NCI-H1092 (cell line): ENCODE measurements at regions not wholly inside any gene's neighbourhood (a gene's known extent, or its start where the extent isn't known, plus 50 kb on each side); places are given as distances from the start of the nearest gene placed in this dataset.

Experiments used
- DNase-seq: peaks from one replicate; lab custom pipeline; 2025; lab: John Stamatoyannopoulos, UW

DNA sequence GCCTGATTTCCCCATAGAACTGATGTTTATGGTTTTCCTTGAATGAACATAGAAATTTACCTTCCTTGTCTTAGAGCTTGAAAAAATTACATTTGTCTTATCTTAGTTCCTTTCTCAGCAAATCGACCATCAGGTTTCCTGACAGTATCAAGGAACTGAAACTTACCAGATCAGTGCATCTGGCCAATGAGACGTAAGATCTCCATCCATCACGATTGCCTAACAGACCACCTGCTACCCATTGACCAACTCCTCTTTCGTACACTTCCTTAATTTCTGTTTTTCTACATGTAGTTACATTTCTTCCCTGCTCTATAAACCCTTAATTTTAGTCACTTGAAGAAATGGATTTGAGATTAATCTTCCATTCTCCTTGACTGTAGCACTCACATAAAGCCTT, 57.4 kb upstream of the TMPRSS15 start:
- no peak for DNase-seq

- no peak for DNase-seq
These were observed 58.2 kb upstream of the TMPRSS15 start for GRCh38 chr21:18461743-18462142.

DNA sequence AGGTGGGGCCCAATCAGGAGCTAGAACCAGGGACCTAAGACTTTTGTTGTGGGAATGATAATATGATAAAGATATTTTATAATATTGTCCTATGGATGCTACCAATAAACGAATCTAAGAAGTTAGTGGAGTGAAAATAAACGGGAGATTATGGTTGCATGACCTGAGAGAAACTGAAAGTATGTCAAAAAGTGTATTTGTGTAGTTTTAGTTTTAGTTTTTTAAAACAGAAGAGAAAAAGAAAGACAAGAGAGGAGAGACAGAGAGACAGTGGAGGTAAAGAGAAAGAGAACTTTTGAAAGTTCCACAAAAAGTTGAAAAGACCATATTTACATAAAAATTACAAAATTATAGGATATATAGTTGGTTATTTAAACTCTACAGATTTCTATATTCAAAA, 64.1 kb upstream of the TMPRSS15 start:
- no peak for DNase-seq

GRCh38 chr21:18468790-18469189, 65.2 kb upstream of the TMPRSS15 start:
- DNase-seq: peak; percentile 4

DNA sequence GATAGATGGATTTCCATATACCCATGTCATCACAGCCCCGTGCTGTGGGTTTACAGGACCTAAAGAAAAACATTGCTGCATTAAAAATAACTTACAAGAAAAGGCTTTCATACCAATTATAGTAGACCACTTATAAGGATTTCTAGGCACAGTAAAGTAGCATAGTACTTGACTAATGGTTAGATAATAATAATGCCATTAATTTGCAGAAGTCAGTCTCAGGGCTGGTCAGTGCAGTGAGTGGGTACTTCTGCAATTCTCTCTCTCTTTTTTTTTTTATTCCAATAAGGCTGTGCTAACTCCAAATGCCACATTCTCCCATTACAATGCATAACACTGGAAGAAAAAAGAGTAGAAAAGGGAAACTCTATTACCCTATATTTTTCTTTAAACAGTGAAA, 73.1 kb upstream of the TMPRSS15 start:
- no peak for DNase-seq

- DNase-seq: no peak
These were observed 73.5 kb upstream of the TMPRSS15 start for GRCh38 chr21:18477043-18477442.

- no peak for DNase-seq
These were observed 74.9 kb upstream of the TMPRSS15 start for GRCh38 chr21:18478513-18478912.

GRCh38 chr21:18488252-18488651, 84.7 kb upstream of the TMPRSS15 start:
- DNase-seq: no peak

- no peak for DNase-seq
These were observed 89.8 kb upstream of the TMPRSS15 start for GRCh38 chr21:18493422-18493821.

DNA sequence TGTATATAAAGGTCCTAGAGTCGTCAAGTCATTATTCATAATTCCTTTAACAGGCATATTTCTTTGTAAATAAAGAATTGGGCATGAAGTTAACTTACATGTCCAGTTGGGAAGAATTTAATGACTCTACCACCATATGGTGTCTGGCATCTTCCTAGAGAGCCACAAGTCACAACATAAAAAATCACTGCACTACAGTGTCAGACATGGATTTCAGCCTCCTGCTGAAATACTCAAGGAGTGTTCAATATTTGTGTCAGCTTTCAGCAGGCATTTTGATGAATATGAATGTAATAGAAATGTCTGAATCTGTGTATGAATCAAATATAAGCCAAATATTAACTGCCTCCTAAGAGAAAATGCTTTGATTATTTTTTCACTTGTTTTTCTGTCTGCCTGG, 91.9 kb upstream of the TMPRSS15 start:
- DNase-seq: no peak

- no peak for DNase-seq
These were observed 94.8 kb upstream of the TMPRSS15 start for GRCh38 chr21:18498431-18498830.

DNA sequence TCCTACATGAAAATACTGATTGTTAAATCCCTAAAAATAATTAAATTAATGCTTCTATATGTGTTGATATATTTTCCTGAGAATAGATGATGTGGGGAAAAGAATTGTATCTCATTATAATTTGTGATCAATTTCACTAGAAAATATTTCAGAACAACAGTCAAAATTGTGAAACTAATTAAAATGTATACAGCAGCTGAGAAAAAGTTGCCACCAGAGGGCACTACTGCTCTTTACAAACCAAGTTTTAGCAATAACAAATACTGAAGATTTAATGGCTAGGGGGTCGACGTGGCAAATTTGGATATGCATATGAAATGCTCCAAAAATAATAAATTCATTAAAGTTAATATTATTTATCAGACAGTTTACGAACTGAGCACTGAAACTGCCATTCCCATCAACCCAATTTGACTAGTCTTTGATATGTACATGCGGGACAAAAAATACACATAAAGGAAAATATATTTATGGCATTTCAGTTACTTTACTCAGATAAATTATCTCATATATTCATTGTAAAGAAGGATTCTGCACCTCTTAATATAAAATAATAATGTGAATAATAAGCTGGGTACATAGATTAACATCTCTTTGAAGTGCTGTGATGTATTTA, 96.3 kb upstream of the TMPRSS15 start:
- peak; percentile 42 for DNase-seq

DNA sequence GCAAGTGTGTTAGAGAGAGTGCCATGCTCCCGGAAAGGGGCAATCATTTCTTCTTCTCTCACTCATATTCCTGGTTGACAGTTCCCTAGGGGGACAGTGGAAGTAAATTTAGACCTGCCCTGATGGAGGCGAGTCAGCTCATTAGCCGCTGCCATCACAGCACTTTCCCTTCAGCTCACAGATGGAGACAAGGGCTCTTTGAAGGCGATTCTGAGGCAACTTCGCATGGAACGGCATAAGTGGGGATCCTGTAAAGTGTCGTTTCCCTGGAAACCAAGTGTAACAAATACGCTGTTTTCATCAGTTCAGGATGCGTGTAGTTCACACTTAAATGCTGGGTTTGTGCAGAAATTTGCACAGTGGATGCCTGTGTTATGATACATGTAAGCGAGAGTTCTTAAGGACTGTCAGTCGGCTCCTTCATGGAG, 114.5 kb upstream of the TMPRSS15 start:
- DNase-seq: no peak

GRCh38 chr21:18521204-18521603, 117.6 kb upstream of the TMPRSS15 start:
- DNase-seq: no peak

DNA sequence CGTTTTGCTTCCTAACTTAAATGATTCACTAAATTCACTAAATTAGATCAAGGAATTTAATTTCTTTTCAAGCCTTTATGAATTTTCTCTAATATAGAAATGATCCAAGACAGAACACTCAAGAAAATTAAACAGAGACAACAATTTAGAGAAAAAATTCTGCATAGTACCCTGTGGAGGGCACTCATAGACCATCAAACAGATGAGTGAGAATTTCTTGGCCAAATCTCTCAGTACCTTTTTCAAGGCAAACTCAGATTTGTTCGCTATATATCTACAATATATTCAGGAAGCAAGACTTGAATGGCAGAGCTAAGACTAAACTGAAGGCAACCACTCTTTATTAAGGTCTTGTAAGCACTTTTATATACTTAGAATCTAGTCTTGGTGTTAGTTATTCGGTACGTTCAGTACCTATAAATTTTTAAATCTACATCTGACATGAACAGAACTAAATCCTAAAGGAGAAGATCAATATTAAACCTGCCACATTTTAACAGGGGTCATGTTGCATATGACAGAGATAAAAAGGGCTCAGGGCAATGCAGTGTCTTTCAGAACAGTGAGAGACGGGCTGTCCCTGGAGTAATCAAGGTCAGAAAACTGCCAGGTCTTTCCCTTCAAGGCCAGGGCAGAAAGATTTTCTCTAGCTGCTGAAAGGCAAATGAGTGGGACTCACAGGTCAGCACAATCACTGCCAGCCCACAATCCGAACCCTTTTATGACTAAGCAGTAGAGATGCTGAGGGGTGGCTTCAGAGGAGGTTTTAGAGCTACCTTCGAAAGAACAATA, 118.8 kb upstream of the TMPRSS15 start:
- no peak for DNase-seq

- DNase-seq: no peak
These were observed 120.7 kb upstream of the TMPRSS15 start for GRCh38 chr21:18524097-18524880.

- DNase-seq: peak; percentile 64
These were observed 125.7 kb upstream of the TMPRSS15 start for GRCh38 chr21:18529254-18529653.

DNA sequence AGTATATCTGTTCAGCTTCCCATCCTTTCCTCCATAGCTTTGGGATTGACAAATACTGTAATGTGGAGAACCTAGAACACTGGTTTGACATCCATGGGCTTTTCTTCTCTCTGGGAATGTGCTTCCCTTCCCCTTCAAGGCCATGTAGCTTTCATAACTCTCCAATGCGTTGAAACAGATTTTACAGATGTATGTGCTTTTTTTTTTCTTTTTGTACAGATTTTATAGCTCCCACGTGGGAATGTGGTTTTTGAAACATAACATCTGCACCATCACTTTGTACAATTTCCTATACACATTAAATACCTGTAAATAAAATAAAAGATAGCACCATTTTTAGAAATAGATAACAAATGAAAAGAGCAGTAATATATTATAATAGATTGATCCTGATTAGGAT, 138.5 kb upstream of the TMPRSS15 start:
- DNase-seq: no peak

DNA sequence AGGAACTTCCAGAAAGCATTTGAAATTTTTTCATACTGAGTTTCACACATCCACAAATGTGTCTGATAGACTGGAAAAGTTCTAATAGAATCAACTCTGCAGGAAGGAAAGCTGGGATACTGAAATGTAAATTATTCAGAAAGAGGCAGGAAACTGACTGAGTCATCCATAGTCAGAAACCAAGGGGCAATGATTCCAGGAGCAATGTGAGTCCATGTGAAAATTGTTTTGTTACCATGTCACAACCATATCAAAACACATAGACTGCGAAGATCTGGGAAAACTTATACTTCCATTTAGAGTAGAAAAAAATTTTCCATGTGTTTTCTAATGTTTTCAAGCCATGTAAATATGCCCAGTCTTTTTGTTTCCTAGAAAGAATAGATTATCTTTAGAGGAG, 142.3 kb upstream of the TMPRSS15 start:
- no peak for DNase-seq

- DNase-seq: no peak
These were observed 143.8 kb upstream of the TMPRSS15 start for GRCh38 chr21:18547347-18547746.

GRCh38 chr21:18548249-18548648, 144.7 kb upstream of the TMPRSS15 start:
- no peak for DNase-seq

DNA sequence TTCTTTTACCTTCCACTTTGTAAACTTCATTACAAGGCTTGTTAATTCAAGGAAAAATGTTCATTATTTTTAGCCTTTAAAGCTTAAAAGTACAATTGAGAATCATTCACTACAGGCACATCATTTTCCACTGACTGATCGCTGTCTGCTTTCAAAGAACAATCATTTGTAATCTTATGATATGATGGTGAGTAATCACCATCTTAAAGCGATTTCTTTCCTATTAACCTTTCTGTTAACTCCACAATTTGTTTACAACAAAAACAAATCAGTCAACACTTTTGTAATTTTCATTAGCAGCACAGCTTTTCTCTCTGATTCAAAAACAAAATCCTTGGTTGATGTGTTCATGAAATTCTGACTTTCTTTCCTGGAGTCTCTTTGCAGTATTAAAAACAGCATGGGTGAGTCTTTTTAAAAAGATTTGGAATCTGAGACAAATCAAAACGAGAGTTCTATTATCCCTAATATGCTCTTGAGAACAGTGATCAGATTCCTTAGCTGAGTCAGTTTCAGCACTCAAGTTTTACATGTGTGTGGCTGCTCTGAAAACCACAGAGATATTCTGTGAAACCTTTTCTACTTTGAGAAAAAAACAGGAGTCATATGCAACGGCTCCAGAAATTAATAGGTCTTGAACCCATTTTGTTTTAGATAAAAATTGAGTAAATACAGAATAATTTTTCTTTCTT, 145.8 kb upstream of the TMPRSS15 start:
- DNase-seq: no peak
